HEK293T (cell line): ENCODE measurements at regions not wholly inside any gene's neighbourhood (a gene's known extent, or its start where the extent isn't known, plus 50 kb on each side); places are given as distances from the start of the nearest gene placed in this dataset.

Source experiments
- CTCF ChIA-PET: fragments of 350-600 bp; formaldehyde crosslinking; extraction: SDS; loops from one replicate; lab custom pipeline; 2021; ENCODE audit warnings: antibody characterized with exemption, inconsistent platforms; lab: Yijun Ruan, JAX
- POLR2A ChIA-PET: fragments of 350-600 bp; formaldehyde crosslinking; extraction: SDS; loops from one replicate; lab custom pipeline; 2020; ENCODE audit warnings: antibody characterized with exemption, inconsistent platforms; lab: Yijun Ruan, JAX
- DNase-seq: peaks from one replicate; pipeline ENCODE4 v3.0.0; 2012; ENCODE audit warnings: mixed read lengths; ENCODE audit errors: extremely low spot score
- ARNT ChIP-seq: fragments of 450-650 bp; IDR thresholded peaks from 2 replicates; pipeline ENCODE4 v1.6.1; 2017; ENCODE audit warnings: mild to moderate bottlenecking
- BHLHE40 ChIP-seq: fragments of 450-650 bp; IDR thresholded peaks from 2 replicates; pipeline ENCODE4 v1.6.1; 2016; ENCODE audit warnings: mild to moderate bottlenecking, moderate library complexity, borderline replicate concordance
- CTBP1 ChIP-seq: fragments of 450-650 bp; IDR thresholded peaks from 2 replicates; pipeline ENCODE4 v1.6.1; 2016; ENCODE audit warnings: borderline replicate concordance
- ELF4 ChIP-seq: fragments of 450-650 bp; IDR thresholded peaks from 2 replicates; pipeline ENCODE4 v1.6.1; 2017; ENCODE audit warnings: antibody characterized with exemption
- FOXA1 ChIP-seq: fragments of 450-650 bp; IDR thresholded peaks from 2 replicates; pipeline ENCODE4 v1.6.1; 2016; ENCODE audit warnings: mild to moderate bottlenecking
- FOXK2 ChIP-seq: fragments of 450-650 bp; IDR thresholded peaks from 2 replicates; pipeline ENCODE4 v1.6.1; 2016; ENCODE audit warnings: mild to moderate bottlenecking
- FOXM1 ChIP-seq: fragments of 450-650 bp; IDR thresholded peaks from 2 replicates; pipeline ENCODE4 v1.6.1; 2017; ENCODE audit warnings: mild to moderate bottlenecking, borderline replicate concordance
- HDGF ChIP-seq: fragments of 450-650 bp; IDR thresholded peaks from 2 replicates; pipeline ENCODE4 v1.6.1; 2017; ENCODE audit warnings: antibody characterized with exemption, borderline replicate concordance
- L3MBTL2 ChIP-seq: fragments of 450-650 bp; conservative IDR thresholded peaks from 2 replicates; pipeline ENCODE4 v1.6.1; 2016; ENCODE audit warnings: mild to moderate bottlenecking
- LEF1 ChIP-seq: fragments of 450-650 bp; IDR thresholded peaks from 2 replicates; pipeline ENCODE4 v1.6.1; 2017; ENCODE audit warnings: mild to moderate bottlenecking, borderline replicate concordance
- NFRKB ChIP-seq: fragments of 450-650 bp; IDR thresholded peaks from 2 replicates; pipeline ENCODE4 v1.6.1; 2016; ENCODE audit warnings: mild to moderate bottlenecking, moderate library complexity
- SP1 ChIP-seq: fragments of 450-650 bp; IDR thresholded peaks from 2 replicates; pipeline ENCODE4 v1.6.1; 2017
- SUZ12 ChIP-seq: fragments of 450-650 bp; IDR thresholded peaks from 2 replicates; pipeline ENCODE4 v1.6.1; 2016; ENCODE audit warnings: mild to moderate bottlenecking
- TARDBP ChIP-seq: fragments of 450-650 bp; IDR thresholded peaks from 2 replicates; pipeline ENCODE4 v1.6.1; 2016
- ZNF384 ChIP-seq: fragments of 450-650 bp; IDR thresholded peaks from 2 replicates; pipeline ENCODE4 v1.6.1; 2016
- TF ChIP-seq, protein P1 (sequence below): fragments of 450-650 bp; IDR thresholded peaks from 2 replicates; pipeline ENCODE4 v1.6.1; 2016

DNA sequence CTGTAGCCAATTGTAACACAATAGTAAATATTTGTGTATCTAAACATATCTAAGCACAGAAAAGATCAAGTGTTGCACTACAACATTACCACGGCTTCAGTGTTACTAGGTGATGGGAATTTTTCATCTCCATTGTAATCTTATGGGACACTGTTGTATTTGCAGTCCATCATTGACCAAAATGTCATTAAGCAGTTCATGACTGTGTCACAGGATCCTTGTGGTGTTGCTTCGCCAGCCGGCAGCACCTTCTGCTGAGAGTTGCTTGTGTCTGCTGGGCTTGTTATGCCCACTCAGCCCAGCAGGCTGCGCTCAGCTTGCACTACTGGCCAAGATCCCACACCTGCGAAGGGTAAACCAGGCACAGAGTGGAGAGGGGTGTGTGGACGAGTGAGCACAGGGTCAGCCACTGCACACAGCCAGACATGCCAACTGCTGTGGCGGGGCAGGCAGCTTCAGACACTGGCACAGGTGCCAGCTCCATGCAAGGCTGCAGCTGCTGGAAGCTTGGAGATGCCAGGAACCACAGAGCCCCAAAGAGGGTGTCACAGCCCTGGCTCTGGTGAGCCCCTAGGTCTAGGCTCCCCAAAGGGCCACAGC is 273.7 kb downstream of the CETN3 start:
- ChIA-PET CTCF (interaction anchor here (0.6 to 0.9 kb wide), 3 partner anchors 128 to 572 kb away, joined by 3 read pairs; no protein-coding TSS in a partner anchor), POLR2A (no interaction called here)
- peak; percentile 50 for DNase-seq
- no peak for TF ChIP-seq LEF1
- TF ChIP-seq NFRKB = no peak
- no peak for TF ChIP-seq FOXA1
- TF ChIP-seq SUZ12 = no peak
- no peak for TF ChIP-seq FOXM1
- no peak for TF ChIP-seq L3MBTL2
- no peak for TF ChIP-seq FOXK2
- TF ChIP-seq SP1 = no peak
- TF ChIP-seq HDGF = no peak
- no peak for TF ChIP-seq BHLHE40
- TF ChIP-seq ELF4 = no peak
- no peak for TF ChIP-seq ARNT
- TF ChIP-seq, protein P1, sequence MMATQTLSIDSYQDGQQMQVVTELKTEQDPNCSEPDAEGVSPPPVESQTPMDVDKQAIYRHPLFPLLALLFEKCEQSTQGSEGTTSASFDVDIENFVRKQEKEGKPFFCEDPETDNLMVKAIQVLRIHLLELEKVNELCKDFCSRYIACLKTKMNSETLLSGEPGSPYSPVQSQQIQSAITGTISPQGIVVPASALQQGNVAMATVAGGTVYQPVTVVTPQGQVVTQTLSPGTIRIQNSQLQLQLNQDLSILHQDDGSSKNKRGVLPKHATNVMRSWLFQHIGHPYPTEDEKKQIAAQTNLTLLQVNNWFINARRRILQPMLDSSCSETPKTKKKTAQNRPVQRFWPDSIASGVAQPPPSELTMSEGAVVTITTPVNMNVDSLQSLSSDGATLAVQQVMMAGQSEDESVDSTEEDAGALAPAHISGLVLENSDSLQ = no peak

DNA sequence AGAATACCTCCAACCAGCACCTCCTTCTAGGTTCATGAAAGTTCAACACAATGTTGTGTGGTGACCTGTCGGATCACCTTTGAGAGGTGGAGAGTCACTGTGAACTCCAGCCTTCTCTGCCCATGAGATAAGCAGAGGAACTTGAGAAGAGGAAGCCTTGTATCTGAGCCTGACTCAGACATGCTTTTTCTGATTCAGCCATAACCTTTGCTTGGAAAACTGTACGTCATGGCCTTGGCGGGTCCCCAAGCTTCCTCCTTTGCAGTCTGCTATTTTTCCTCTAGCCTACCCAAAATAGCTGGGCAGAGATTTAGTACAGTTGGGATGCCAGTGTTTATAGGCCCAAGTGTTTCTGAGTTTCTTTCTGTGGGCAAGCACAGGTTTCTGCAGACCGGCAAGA is 274.7 kb downstream of the CETN3 start:
- DNase-seq = no peak
- ChIA-PET POLR2A (no interaction called here), CTCF (no interaction called here)
- TF ChIP-seq ARNT (no peak), HDGF (no peak), SUZ12 (no peak), FOXM1 (no peak), SP1 (no peak), FOXK2 (no peak), L3MBTL2 (no peak), TARDBP (no peak), FOXA1 (no peak), CTBP1 (no peak), ZNF384 (no peak), BHLHE40 (no peak), ELF4 (no peak), NFRKB (no peak), LEF1 (no peak)
- TF ChIP-seq, protein P1 = no peak

DNA sequence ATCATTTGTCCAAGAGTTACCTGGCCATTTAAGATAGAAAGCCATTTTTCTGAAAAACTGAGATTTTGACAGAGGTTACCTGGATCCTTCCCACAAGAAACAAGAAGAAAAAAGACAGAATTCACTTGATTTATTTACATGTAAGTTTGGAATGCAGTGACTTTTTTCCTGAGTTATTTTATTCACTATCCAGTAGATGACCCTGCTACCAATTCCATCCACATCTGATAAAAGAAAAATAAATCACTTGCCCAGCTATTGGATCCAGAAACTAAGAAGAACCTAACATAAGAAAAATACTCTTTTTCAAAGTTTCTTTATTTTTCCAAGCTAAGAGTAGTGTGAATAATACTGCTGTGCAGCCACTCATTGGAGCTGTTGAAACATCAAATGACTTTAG is 275.2 kb downstream of the CETN3 start:
- no peak for DNase-seq
- TF ChIP-seq SP1 (no peak), ZNF384 (no peak), FOXM1 (no peak), ARNT (no peak), FOXA1 (no peak), HDGF (no peak), LEF1 (no peak), CTBP1 (no peak), ELF4 (no peak), SUZ12 (no peak), FOXK2 (no peak), L3MBTL2 (no peak), TARDBP (no peak), BHLHE40 (no peak)
- TF ChIP-seq, protein P1 = no peak
- CTCF ChIA-PET = no interaction called here
- POLR2A ChIA-PET = no interaction called here

DNA sequence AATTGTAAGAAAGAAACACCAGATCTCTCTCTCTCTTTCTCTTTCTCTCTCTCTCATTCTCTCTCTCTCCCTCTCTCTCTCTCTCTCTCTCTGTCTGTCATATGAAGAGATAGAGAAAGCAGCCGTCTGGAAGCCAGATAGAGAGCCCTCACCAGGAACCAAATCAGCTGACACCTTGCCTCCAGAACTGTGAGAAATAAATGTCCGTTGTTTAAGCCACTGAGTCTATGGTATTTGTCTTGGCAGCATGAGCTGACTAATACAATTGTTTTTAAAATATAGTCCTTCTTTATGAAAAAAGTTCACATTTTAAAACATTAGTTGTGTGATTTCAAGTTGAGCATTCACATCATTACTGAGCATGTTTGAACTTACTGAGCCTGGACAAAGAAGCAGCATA is 275.6 kb downstream of the CETN3 start:
- DNase-seq = no peak
- TF ChIP-seq, protein P1 = no peak
- TF ChIP-seq BHLHE40 (no peak), NFRKB (no peak), TARDBP (no peak), FOXM1 (no peak), FOXA1 (no peak), SP1 (no peak), CTBP1 (no peak), L3MBTL2 (no peak), FOXK2 (no peak), LEF1 (no peak), HDGF (no peak), ZNF384 (no peak), ARNT (no peak), ELF4 (no peak), SUZ12 (no peak)
- CTCF ChIA-PET = no interaction called here
- POLR2A ChIA-PET = no interaction called here

DNA sequence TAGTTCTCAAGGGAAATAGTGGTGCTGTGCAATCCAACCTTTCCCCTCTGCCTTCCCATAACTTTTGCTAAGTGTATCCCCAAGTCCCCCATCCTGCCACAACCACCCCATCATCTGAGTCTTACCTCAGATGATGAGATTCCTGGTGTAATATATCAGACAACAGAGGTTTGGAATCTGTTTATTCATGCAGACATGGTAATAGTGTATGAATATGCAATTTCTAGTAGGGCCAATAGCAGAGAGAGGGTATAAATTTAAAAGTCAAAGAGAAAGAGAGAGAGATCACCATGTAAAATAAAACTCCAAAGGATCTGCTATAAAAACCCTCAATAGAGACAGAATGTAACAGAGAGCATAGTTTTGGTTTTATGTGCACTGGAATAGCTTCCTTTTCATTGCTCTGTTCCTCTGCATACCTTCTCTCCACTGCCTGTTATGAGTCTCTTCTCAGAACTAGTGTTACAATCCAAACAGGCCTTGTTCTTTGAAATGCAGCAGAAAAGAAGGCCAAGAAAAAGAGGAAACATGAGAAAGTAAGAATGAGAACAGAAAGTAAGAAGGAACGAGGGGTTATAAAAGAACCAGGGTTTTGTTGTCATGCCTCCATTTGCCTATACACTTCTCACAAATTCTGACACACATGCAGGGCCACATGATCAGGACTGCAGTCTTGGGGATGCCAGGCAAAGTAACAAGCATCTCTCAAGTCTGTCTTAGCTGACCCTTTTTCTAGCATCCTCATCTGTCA is 278.0 kb downstream of the CETN3 start:
- TF ChIP-seq, protein P1 = no peak
- TF ChIP-seq FOXA1 = no peak
- no peak for TF ChIP-seq BHLHE40
- no peak for TF ChIP-seq HDGF
- TF ChIP-seq LEF1 = no peak
- TF ChIP-seq ELF4 = no peak
- no peak for TF ChIP-seq SP1
- no peak for TF ChIP-seq CTBP1
- TF ChIP-seq TARDBP = no peak
- no peak for TF ChIP-seq FOXM1
- TF ChIP-seq L3MBTL2 = no peak
- no peak for TF ChIP-seq NFRKB
- no peak for TF ChIP-seq ZNF384
- DNase-seq = no peak
- ChIA-PET CTCF (no interaction called here), POLR2A (no interaction called here)
